Neural crest cell (in vitro differentiated cells): ENCODE measurements at regions not wholly inside any gene's neighbourhood (a gene's known extent, or its start where the extent isn't known, plus 50 kb on each side); places are given as distances from the start of the nearest gene placed in this dataset.
A peak's percentile ranks its signal among the peaks of the same experiment; 100 is the strongest.

Experiments
- DNase-seq: peaks from one replicate; pipeline ENCODE4 v3.0.0; 2021; ENCODE audit warnings: low read depth, mixed read lengths, low spot score
- H3K27ac Mint-ChIP-seq: one replicate; pipeline ENCODE4 v1.8.0; 2021; ENCODE audit warnings: mild to moderate bottlenecking, mixed read lengths; ENCODE audit not compliant: unreplicated experiment
- H3K27me3 Mint-ChIP-seq: 2 replicates; pipeline ENCODE4 v1.8.0; 2021; ENCODE audit warnings: low read depth, mild to moderate bottlenecking, mixed read lengths
- H3K36me3 Mint-ChIP-seq: 2 replicates; pipeline ENCODE4 v1.8.0; 2021; ENCODE audit warnings: low read depth, mild to moderate bottlenecking, mixed read lengths
- H3K4me1 Mint-ChIP-seq: 2 replicates; pipeline ENCODE4 v1.8.0; 2021; ENCODE audit warnings: mixed read lengths
- H3K4me3 Mint-ChIP-seq: one replicate; pipeline ENCODE4 v1.8.0; 2021; ENCODE audit warnings: mild to moderate bottlenecking, mixed read lengths
- H3K9me3 Mint-ChIP-seq: 2 replicates; pipeline ENCODE4 v1.8.0; 2021; ENCODE audit warnings: mixed read lengths
- TF ChIP-seq, protein P1 (sequence below): fragments of 200-600 bp; sonication (generic); conservative IDR thresholded peaks from 2 replicates; pipeline ENCODE4 v1.5.0; 2021; ENCODE audit warnings: antibody characterized with exemption, mild to moderate bottlenecking

DNA sequence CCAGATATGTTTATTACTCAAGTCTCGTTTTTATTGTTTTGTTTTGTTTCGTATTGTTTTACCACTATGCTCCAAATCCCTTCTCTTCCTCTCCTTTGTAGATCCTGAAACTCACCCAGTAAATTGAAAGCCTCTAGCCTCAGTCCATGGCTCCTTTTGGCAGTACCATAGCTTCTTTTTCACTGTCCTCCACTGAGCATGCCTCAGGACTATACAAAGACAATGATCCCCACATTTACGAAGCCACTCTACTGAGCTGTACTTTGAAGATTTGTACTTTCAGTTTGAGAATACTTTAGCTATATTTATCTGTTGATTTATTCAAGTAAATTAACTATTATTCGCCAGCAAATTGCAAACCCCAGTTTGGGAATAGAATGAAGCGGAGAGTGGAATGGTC is 159.1 kb upstream of the SLITRK3 start:
- DNase-seq: no peak
- Mint-ChIP-seq H3K4me1 (no peaks in the 10 kb centered on the region), H3K36me3 (no peaks in the 10 kb centered on the region), H3K27me3 (no peaks in the 10 kb centered on the region), H3K27ac (no peak overlapping the region), H3K4me3 (no peak overlapping the region), H3K9me3 (no peaks in the 10 kb centered on the region)
- TF ChIP-seq, protein P1, sequence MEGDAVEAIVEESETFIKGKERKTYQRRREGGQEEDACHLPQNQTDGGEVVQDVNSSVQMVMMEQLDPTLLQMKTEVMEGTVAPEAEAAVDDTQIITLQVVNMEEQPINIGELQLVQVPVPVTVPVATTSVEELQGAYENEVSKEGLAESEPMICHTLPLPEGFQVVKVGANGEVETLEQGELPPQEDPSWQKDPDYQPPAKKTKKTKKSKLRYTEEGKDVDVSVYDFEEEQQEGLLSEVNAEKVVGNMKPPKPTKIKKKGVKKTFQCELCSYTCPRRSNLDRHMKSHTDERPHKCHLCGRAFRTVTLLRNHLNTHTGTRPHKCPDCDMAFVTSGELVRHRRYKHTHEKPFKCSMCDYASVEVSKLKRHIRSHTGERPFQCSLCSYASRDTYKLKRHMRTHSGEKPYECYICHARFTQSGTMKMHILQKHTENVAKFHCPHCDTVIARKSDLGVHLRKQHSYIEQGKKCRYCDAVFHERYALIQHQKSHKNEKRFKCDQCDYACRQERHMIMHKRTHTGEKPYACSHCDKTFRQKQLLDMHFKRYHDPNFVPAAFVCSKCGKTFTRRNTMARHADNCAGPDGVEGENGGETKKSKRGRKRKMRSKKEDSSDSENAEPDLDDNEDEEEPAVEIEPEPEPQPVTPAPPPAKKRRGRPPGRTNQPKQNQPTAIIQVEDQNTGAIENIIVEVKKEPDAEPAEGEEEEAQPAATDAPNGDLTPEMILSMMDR: no peak

DNA sequence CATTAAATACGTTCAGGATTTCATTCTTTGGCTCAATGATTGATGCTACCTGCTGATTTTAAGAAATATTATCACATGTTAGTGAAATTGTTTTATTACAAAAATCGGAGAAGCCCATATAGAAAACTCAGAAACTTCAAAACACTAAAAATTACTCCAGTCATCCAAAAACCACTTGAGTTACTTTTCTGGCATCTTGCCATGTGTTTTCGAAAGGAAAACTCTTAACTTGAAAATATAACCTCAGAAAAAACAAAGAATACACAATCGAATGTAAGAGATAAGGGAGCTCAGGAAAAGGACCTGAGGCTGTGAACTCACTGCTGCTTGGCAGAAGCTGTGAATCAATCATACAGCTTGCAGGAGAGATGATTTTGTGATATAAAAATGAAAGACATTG is 151.3 kb upstream of the SLITRK3 start:
- H3K9me3 Mint-ChIP-seq: peaks cover 5% of the 10 kb centered on the region
- no peak overlapping the region for H3K27ac Mint-ChIP-seq
- H3K4me3 Mint-ChIP-seq: no peak overlapping the region
- no peaks in the 10 kb centered on the region for H3K36me3 Mint-ChIP-seq
- no peak for DNase-seq
- TF ChIP-seq, protein P1: no peak
- H3K27me3 Mint-ChIP-seq: no peaks in the 10 kb centered on the region
- no peaks in the 10 kb centered on the region for H3K4me1 Mint-ChIP-seq

- H3K4me3 Mint-ChIP-seq: no peak overlapping the region
- DNase-seq: no peak
- peaks cover 5% of the 10 kb centered on the region for H3K9me3 Mint-ChIP-seq
Measured at GRCh38 chr3:165346503-165346902, 150.3 kb upstream of the SLITRK3 start.

GRCh38 chr3:165343185-165343584 is 147.0 kb upstream of the SLITRK3 start:
- Mint-ChIP-seq H3K4me1 (no peaks in the 10 kb centered on the region), H3K36me3 (no peaks in the 10 kb centered on the region), H3K27ac (no peak overlapping the region), H3K9me3 (peaks cover 3% of the 10 kb centered on the region), H3K4me3 (no peak overlapping the region), H3K27me3 (no peaks in the 10 kb centered on the region)
- no peak for DNase-seq
- TF ChIP-seq, protein P1: no peak

More at GRCh38 chr3:165346503-165346902, 150.3 kb upstream of the SLITRK3 start:
- no peak overlapping the region for H3K27ac Mint-ChIP-seq
- H3K4me1 Mint-ChIP-seq: no peaks in the 10 kb centered on the region
- no peaks in the 10 kb centered on the region for H3K36me3 Mint-ChIP-seq
- no peaks in the 10 kb centered on the region for H3K27me3 Mint-ChIP-seq
- TF ChIP-seq, protein P1: no peak

GRCh38 chr3:165339753-165340152 is 143.6 kb upstream of the SLITRK3 start:
- Mint-ChIP-seq H3K27ac (no peak overlapping the region), H3K36me3 (no peaks in the 10 kb centered on the region), H3K27me3 (no peaks in the 10 kb centered on the region), H3K4me1 (no peaks in the 10 kb centered on the region), H3K4me3 (no peak overlapping the region), H3K9me3 (peaks cover 3% of the 10 kb centered on the region)
- TF ChIP-seq, protein P1: peak; percentile 56
- DNase-seq: no peak

- no peak for DNase-seq
Measured at GRCh38 chr3:165336786-165337185, 140.6 kb upstream of the SLITRK3 start.

More at GRCh38 chr3:165336786-165337185, 140.6 kb upstream of the SLITRK3 start:
- no peak overlapping the region for H3K27ac Mint-ChIP-seq
- no peak overlapping the region for H3K4me3 Mint-ChIP-seq
- H3K4me1 Mint-ChIP-seq: no peaks in the 10 kb centered on the region
- H3K27me3 Mint-ChIP-seq: peaks cover 7% of the 10 kb centered on the region
- no peaks in the 10 kb centered on the region for H3K9me3 Mint-ChIP-seq
- H3K36me3 Mint-ChIP-seq: no peaks in the 10 kb centered on the region
- TF ChIP-seq, protein P1: no peak
